Endothelial cell of umbilical vein (primary cell): ENCODE measurements at regions not wholly inside any gene's neighbourhood (a gene's known extent, or its start where the extent isn't known, plus 50 kb on each side); places are given as distances from the start of the nearest gene placed in this dataset.
A peak's percentile ranks its signal among the peaks of the same experiment; 100 is the strongest.

Experiments used
- EZH2 ChIP-seq: IDR thresholded peaks from 2 replicates; pipeline ENCODE4 v1.6.1; 2012; ENCODE audit warnings: borderline replicate concordance, low read depth, mild to moderate bottlenecking, moderate library complexity, low read length, inconsistent platforms; ENCODE audit not compliant: severe bottlenecking
- FOS ChIP-seq: IDR thresholded peaks from 2 replicates; pipeline ENCODE4 v1.6.1; 2011; ENCODE audit warnings: mild to moderate bottlenecking, low read length, moderate library complexity, borderline replicate concordance; ENCODE audit not compliant: insufficient read depth
- GATA2 ChIP-seq: IDR thresholded peaks from 2 replicates; pipeline ENCODE4 v1.7.0; 2011; ENCODE audit warnings: low read depth, mild to moderate bottlenecking, moderate library complexity, mixed read lengths, low read length; ENCODE audit not compliant: insufficient read length, insufficient read depth
- JUN ChIP-seq: IDR thresholded peaks from 2 replicates; pipeline ENCODE4 v1.6.1; 2011; ENCODE audit warnings: borderline replicate concordance, low read depth; ENCODE audit not compliant: insufficient read length, insufficient read depth
- MAX ChIP-seq: IDR thresholded peaks from 2 replicates; pipeline ENCODE4 v1.6.1; 2011; ENCODE audit not compliant: insufficient read depth, insufficient read length
- MYC ChIP-seq: IDR thresholded peaks from one replicate; pipeline ENCODE4 v1.6.1; 2011; ENCODE audit warnings: mild to moderate bottlenecking, low read depth, low read length
- POLR2A ChIP-seq: IDR thresholded peaks from 2 replicates; pipeline ENCODE4 v1.6.1; 2012; ENCODE audit warnings: low read depth, mild to moderate bottlenecking, control low read depth, low read length
- POLR2AphosphoS5 ChIP-seq: IDR thresholded peaks from 2 replicates; pipeline ENCODE4 v1.6.1; 2012; ENCODE audit warnings: low read depth, mild to moderate bottlenecking, control low read depth, low read length, moderate library complexity; ENCODE audit not compliant: insufficient read depth
- TF ChIP-seq, protein P1 (sequence below), 2 donors: IDR thresholded peaks; 1 replicate in 1 of 2; 2 replicates in 1 of 2; pipeline ENCODE4 v1.5.1; 2011; ENCODE audit warnings: low read length in 2 of 2, mild to moderate bottlenecking in 2 of 2, moderate library complexity in 2 of 2, control low read depth in 1 of 2, inconsistent platforms in 1 of 2, low read depth in 1 of 2; ENCODE audit not compliant: insufficient read depth in 1 of 2; ENCODE audit errors: extremely low read depth in 1 of 2

DNA sequence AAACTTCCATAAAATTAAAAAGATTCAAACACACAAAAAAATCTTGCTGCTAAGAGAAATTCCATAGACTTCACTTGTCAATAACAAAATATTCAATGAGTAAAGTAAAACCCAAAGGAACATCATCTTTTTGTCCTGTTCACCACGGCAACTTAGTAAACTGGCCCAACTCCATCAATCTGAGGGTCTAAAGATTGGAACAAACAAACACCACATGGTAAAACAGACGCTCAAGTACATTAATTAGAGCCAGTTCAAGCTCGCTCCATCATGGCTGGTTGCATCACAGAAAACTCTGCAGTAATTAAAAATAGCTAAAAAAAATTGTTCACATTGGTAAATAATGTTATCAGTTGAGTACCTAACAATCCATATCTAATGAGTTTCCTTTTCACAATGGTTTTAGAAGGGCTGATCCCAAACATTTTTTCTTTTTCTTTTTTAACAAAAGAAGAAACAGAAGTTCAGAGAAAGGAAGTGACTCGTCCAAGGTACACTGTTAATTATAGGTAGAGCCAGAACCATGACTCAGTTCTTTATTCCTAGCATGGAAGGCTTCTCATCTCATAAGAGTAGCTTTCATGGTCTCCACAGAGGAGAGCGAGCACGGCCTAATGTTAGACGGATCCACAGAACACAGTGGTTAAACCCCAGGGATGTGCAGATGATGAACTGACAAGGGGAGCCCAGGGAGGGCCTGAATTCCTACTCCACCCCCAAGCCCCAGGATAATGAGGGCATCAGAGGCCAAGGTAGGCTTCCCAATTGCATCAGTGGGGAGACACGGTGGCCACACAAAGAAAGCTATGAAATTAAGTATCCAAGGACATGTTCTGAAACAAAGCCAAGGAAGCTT is 79.2 kb upstream of the ARHGEF3 start:
- TF ChIP-seq MYC (no peak), MAX (no peak), EZH2 (no peak), POLR2A (no peak), FOS (peak; percentile 41), POLR2AphosphoS5 (no peak), JUN (no peak), GATA2 (no peak)
- TF ChIP-seq, protein P1, sequence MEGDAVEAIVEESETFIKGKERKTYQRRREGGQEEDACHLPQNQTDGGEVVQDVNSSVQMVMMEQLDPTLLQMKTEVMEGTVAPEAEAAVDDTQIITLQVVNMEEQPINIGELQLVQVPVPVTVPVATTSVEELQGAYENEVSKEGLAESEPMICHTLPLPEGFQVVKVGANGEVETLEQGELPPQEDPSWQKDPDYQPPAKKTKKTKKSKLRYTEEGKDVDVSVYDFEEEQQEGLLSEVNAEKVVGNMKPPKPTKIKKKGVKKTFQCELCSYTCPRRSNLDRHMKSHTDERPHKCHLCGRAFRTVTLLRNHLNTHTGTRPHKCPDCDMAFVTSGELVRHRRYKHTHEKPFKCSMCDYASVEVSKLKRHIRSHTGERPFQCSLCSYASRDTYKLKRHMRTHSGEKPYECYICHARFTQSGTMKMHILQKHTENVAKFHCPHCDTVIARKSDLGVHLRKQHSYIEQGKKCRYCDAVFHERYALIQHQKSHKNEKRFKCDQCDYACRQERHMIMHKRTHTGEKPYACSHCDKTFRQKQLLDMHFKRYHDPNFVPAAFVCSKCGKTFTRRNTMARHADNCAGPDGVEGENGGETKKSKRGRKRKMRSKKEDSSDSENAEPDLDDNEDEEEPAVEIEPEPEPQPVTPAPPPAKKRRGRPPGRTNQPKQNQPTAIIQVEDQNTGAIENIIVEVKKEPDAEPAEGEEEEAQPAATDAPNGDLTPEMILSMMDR (IDR thresholded peaks at IDR 0.05; ENCODE audit: extremely low read depth in 1 of 2, insufficient read depth in 1 of 2, low read depth in 1 of 2, low read length in 2 of 2), result no peak
